ENCODE measurements at regions not wholly inside any gene's neighbourhood (a gene's known extent, or its start where the extent isn't known, plus 50 kb on each side); places are given as distances from the start of the nearest gene placed in this dataset.
A peak's percentile ranks its signal among the peaks of the same experiment; 100 is the strongest.

DNA sequence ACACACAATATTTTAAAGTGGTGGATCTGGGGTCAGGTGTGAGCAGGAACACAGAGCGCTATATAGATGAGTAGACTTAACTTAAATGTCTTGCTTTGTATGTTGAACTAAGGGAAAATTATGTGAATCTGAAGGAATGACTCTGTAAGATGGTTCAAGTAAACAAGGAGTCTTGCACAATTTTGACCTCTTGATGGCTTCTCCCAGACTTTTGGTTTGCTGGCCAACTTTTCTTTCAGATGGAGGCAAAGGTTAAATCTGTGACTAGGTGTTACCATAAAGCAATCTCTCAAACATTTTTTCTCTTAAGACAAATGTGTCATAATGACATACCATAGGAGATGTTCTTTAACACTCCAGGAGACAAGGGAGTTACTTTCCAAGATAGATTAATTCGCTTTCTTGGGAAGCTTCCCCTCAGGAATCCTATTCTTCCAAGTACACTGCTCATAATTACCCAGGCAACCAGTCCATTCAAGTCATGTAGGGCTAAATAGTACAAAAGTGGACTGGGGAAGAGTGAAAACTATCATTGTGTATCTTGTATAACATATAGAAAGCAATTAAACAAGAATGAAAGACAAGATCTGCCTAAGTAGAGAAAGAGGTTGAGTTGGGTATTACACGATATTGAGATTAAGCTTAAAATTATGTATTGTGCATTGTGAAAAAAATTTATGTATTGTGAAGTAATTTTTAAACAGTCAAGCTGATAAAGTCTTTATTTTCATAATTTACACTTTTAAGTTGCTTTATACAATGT, 60.3 kb upstream of the SLC27A6 start:
- FAIRE-seq, result no peak

- FAIRE-seq, result peak; percentile 92
These were observed 59.6 kb upstream of the SLC27A6 start for GRCh38 chr5:128905568-128906110.

- no peak for FAIRE-seq
These were observed 51.7 kb upstream of the SLC27A6 start for GRCh38 chr5:128913551-128913950.
